Limb (tissue), 2 donors: ENCODE measurements at regions not wholly inside any gene's neighbourhood (a gene's known extent, or its start where the extent isn't known, plus 50 kb on each side); places are given as distances from the start of the nearest gene placed in this dataset.
A peak's percentile ranks its signal among the peaks of the same experiment; 100 is the strongest.
"Not testable (repeated sequence)": the region's sequence is repeated elsewhere in the genome, so short reads cannot be mapped to it uniquely, and the experiment has no call there.

Experiments used
- DNase-seq, 2 donors: peaks; one replicate each; pipeline ENCODE4 v3.0.0-alpha.2; 2016; ENCODE audit errors: extremely low spot score in 2 of 2

- no peak for DNase-seq
These were observed 51.0 kb upstream of the PRB2 start for GRCh38 chr12:11446372-11446771.

- DNase-seq: no peak
These were observed 62.8 kb upstream of the PRB2 start for GRCh38 chr12:11457996-11458645.

GRCh38 chr12:11460343-11461023 lies 65.1 kb upstream of the PRB2 start:
- DNase-seq: no peak

DNA sequence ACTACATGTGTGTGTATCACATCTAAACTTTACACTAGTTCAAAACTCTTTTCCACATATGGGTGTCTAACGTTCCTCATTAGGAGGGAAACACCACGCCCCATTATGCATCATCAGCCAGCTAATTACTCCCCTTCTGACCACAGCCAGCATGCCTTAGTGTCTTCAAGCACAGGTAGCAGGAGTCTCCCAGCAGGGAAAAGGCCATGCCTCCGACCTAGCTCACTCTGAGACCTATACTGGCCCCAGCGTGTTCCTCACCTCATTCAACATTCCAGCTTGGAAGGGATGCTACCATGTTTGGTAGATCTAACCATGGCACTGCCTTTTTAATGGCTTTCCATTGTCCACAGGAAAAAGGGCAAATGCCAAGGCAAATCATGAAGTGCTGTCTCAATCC lies 66.1 kb upstream of the PRB2 start:
- DNase-seq: no peak

- DNase-seq: no peak
These were observed 81.7 kb upstream of the PRB2 start for GRCh38 chr12:11477110-11477509.

DNA sequence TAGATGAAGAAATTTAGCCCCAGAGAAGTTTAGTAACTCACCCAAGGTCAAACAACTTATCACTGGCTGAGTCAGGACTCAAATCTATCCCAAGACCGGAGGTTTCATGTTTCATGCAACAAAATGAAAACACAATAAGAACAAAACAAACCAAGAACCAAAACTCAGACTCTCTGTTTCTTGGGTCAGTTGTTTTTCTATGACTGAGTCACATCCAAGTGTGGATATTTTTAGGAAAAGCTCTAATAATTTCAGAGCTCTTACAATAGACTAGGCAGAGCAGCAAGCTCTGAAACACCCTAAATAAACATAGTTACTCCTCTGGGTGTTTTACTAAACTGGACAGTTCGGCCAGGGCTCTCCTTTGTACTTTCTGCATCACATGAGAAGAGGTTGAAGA lies 87.6 kb upstream of the PRB2 start:
- no peak for DNase-seq

DNA sequence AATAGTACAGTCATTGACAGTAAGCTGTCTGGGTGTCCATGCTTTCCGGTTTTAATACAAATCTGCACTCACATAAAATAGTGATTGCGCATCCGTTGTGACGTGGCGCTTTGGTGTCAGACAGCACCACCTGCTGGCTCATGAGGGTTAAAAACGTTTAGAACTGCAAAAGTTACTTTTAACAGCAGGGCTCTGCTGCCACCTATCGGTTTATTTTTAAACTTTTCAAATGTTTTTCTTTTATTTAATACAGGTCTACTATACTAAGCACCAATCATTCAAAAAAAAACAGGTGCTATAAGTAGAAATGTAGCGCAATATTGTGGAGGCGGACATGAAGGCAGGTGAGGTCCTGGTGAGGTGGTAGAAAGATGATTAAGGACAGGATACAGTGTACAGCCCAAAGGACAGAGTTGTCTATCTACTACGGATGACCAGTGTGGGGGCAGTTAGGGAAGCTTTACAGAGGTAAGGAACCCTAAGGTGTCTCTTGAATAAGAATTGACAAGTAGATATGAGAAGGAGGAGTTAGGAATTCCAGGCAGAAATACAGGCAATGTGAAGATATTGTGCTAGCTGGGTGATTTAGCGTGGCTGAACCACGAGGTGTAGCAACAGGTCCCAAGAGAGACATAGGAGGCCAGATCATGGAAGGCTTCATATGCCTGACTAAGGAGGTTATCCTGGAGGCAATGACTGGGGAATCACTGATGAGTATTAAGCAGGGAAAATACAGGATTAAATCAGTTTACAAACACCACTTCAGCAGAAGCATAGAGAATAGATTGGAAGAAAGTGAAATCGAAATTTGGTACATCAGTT lies 91.5 kb upstream of the PRB2 start:
- DNase-seq: peak; percentile 75 to 85

DNA sequence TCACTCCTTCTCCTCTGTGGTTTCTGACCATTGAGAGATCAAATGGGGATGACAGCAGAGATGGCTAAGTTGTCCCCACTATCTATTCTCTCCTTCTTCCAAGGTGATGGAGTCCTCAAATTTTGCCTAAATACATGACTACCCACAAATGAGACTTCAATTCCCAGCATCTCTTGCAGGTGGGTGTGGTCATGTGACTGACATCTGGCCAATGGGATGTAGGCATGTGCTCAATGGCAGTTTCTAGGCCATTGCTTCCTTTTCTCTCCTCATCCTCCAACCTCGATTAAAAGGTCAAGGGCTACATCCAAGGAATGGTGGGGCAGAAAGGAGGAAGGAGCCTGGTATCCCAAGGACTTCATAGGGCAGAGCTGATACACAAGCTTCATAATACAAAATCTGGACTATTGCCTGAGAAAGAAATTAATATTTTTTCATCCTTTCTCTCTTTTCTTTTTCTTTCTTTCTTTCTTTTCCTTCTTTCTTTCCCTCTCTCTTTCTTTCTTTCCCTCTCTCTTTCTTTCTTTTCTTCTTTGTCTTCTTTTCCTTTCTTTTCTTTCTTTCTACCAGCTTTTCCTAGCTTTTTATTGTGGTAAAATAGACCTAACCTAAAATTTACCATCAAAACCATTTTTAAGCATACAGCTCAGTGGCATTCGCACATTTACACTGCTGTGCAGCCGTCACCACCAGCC lies 100.9 kb upstream of the PRB2 start:
- no peak for DNase-seq

- no peak for DNase-seq
These were observed 102.1 kb upstream of the PRB2 start for GRCh38 chr12:11497438-11497837.

- DNase-seq: no peak
These were observed 102.6 kb upstream of the PRB2 start for GRCh38 chr12:11497995-11498394.

DNA sequence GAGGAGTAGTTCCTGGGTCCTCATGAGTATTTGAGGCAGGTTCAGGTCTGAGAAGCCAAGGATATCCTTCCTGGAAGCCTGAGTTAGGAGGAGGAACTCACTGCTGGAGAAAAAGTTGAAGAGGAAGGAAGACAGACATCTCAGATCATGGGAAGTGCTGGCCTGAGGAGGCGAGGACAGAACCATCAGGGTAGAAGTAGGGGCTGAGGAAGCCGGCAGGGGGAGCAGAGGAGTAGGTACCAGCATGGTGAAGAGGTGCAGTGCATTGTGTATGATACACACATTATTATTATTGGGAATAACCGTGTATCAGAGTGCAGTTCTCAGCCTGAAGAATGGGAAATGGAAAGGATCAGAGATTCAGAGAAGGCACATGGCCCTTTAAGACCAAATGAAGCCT lies 103.2 kb upstream of the PRB2 start:
- DNase-seq: not testable (repeated sequence)

DNA sequence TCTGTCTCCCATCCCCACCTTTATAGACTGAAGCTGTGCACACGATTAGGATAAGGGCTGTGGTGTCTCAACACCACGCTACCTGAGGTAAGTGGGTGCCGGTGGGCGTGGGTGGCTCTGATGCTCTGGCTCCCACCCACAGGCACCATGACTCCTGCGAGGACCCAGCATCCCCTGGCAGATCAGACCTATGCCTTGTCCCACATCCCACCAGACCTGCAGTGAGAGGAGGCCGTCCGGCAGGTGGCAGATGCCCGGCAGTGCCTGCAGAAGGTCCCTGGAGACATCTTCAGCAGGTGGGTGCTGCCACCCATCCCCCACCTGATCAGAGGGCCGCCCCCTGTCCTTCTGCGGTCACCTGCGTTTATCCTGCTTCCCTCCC lies 104.4 kb upstream of the PRB2 start:
- DNase-seq: peak in 1 of 2 donors; percentile 36

- peak; percentile 83 to 94 for DNase-seq
These were observed 105.0 kb upstream of the PRB2 start for GRCh38 chr12:11500188-11500860.

DNA sequence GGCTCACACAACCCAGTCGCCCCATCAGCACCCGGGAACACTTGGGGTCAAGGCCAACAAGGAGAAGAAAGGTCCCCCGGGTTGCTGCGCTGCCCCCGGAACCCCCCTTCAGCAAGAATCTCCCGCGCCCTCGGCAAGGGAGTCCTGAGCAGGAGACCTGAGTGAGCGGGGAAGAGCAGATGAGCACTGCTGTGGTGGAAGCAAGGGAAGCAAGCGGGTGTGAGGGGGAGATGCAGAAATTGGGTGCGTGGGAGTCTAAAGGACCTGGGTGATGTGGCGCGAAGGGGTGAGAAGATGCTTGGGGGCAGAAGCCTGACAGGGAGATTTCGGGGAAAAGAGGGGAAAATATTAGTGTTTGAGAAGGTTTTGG lies 105.5 kb upstream of the PRB2 start:
- no peak for DNase-seq

DNA sequence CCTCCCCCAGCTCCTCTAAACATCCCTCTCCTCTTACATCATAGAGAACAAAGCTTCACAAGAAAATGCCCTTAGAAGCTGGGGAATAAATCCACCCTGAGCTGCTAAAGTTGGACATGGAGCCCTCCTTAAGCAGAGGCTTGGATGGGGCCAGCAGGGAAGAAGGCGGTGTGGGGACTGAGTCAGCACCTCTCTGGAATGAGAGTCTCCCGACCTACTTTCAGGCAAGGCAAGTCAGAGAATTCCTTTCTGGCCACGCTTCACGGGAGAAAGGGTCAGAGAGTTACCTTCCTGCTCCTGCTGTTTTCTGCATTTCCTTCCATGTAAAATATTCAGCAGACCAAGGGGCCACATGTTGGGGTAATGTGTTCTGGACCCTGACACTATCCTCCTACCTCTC lies 113.3 kb upstream of the PRB2 start:
- DNase-seq: no peak

DNA sequence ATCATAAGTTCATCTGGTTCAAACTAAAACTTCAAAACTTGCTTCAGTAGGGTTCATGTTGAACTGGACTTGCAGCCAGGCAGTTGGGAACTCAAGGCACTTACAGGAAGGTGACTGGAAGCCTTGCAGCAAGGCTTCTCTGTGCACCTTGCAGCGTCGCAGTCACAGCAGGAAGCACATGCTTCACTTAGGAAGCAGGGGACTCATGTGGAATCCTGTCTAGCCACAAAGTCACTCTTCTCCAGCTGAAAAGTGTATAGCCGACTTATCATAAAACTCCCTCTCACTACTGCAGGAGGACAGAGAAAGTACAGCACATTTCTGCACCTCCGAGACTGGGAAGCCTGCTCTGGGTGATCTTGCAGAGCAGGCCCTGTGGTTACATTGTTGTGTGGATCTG lies 114.0 kb upstream of the PRB2 start:
- DNase-seq: no peak

DNA sequence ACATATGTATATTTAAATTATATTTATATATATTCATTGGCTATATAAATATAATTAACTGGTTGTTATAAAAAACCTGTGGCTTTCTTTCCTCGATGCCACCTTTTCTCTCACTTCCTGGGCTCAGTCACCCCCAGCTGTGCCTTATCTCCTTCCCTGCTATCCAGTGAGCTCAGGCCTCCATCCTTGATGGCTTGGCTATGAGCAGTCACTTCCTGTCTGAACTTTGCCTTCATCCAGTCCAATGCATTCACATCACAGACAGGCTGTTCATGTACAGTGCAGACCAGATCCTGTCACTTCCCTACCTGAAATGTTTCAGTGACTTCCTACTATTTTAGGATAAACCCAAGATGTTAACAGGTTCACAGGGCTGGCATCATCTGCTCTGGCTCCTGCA lies 115.3 kb upstream of the PRB2 start:
- no peak for DNase-seq

GRCh38 chr12:11513288-11513687 lies 117.9 kb upstream of the PRB2 start:
- DNase-seq: no peak

- no peak for DNase-seq
These were observed 121.7 kb upstream of the PRB2 start for GRCh38 chr12:11517080-11517479.

DNA sequence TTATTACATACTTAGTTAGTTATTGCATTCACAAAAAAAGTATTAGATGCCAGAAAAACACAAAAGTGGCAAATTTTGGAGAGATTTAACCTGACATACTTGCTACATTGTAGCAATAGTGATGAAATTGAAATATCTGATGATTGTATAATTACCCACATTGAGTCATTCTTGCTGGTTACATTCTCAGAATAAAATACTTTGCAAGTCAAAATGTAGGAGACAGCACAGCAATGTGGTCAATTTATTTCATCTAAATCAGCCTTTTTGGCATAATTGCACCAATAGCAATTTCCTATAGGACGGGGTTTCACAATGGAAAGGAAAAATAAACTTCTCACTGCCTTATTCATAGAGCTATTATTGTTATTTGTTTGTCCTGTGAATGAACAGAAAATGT lies 125.0 kb upstream of the ETV6 start:
- no peak for DNase-seq

GRCh38 chr12:11534064-11534463 lies 115.4 kb upstream of the ETV6 start:
- DNase-seq: no peak

DNA sequence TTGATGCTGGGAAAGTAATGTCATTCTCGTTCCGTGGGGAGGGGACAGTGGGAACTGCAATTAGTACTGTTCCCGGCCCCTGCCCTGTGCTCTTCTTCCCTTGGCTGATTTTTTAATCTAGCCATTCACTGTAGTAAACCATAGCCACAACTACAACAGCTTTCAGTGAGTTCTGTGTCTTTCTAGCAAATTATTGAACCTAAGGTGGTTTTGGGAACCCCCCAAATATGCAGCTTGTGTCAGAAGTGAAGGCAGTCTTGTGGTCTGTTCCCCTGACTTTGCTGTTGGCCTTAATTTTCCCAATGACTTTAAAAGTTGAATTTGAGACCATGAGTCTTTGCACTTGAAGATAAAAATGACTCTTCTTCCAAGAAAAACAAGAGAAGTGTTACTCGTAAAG lies 114.3 kb upstream of the ETV6 start:
- no peak for DNase-seq
